Sigmoid colon (tissue), 6 donors: ENCODE measurements at regions not wholly inside any gene's neighbourhood (a gene's known extent, or its start where the extent isn't known, plus 50 kb on each side); places are given as distances from the start of the nearest gene placed in this dataset.

Experiments
- DNase-seq: peaks from one replicate; pipeline ENCODE4 v3.0.0-alpha.2; 2019
- H3K27ac ChIP-seq, 4 donors: fragments of 200-600 bp; sonication (generic); one replicate each; pipeline ENCODE4 v1.5.1; 2016 to 2019; ENCODE audit warnings: mild to moderate bottlenecking in 1 of 4
- H3K27me3 ChIP-seq, 3 donors: fragments of 200-600 bp; sonication (generic); one replicate each; pipeline ENCODE4 v1.5.1; 2019; ENCODE audit warnings: mild to moderate bottlenecking in 1 of 3
- H3K36me3 ChIP-seq, 4 donors: fragments of 200-600 bp; sonication (generic); one replicate each; pipeline ENCODE4 v1.5.1; 2016 to 2019
- H3K4me1 ChIP-seq, 4 donors: fragments of 200-600 bp; sonication (generic); one replicate each; pipeline ENCODE4 v1.5.1; 2017 to 2019
- H3K4me3 ChIP-seq, 4 donors: fragments of 200-600 bp; sonication (generic); one replicate each; pipeline ENCODE4 v1.5.1; 2017 to 2019; ENCODE audit warnings: mild to moderate bottlenecking in 2 of 4, moderate library complexity in 1 of 4
- H3K9me3 ChIP-seq, 4 donors: fragments of 200-600 bp in 3 of 4; sonication (generic) in 3 of 4; one replicate each; pipeline versions ENCODE4 v1.5.1 to v1.6.1; 2013 to 2019
- CTCF ChIP-seq, 4 experiments: fragments of 450-650 bp in 3 of 4; fragments of 200-600 bp in 1 of 4; IDR thresholded peaks; one replicate each; pipeline ENCODE4 v1.5.1; 2016 to 2019; ENCODE audit warnings: antibody characterized with exemption in 4 of 4, mild to moderate bottlenecking in 3 of 4, moderate library complexity in 2 of 4
- EP300 ChIP-seq, 4 donors: sonication (generic); formaldehyde crosslinking; IDR thresholded peaks; one replicate each; pipeline ENCODE4 v1.6.1; 2017; ENCODE audit warnings: antibody characterized with exemption in 4 of 4
- POLR2A ChIP-seq, 2 donors: fragments of 450-650 bp; IDR thresholded peaks; one replicate each; pipeline ENCODE4 v1.6.1; 2016; ENCODE audit warnings: antibody characterized with exemption in 2 of 2, mild to moderate bottlenecking in 2 of 2, moderate library complexity in 2 of 2
- POLR2AphosphoS5 ChIP-seq, 4 donors: sonication (generic); formaldehyde crosslinking; IDR thresholded peaks; one replicate each; pipeline ENCODE4 v1.6.1; 2017; ENCODE audit warnings: antibody characterized with exemption in 4 of 4
- WGBS, 2 donors: extraction: QIAGEN DNeasy Blood & Tissue Kit; methylation state at CpG; one replicate each; pipeline ENCODE4 v1.1.7; 2013; 5-methylcytosine and 5-hydroxymethylcytosine counted together
- intact Hi-C: fragments of 100-400 bp; cut with DNase I; formaldehyde crosslinking; loops from one replicate; pipeline ENCODE4 v1.15.1; 2023
- donor health status: healthy with polysubstance abuse.
- donor health status: healthy.

- WGBS, 2 donors, result 70 to 85% methylated on average over 6 of the region's 6 CpGs
- TF ChIP-seq EP300 (IDR thresholded peaks at IDR 0.05) (no peak), POLR2A (IDR thresholded peaks at IDR 0.05) (no peak), CTCF (IDR thresholded peaks at IDR 0.05) (no peak), POLR2AphosphoS5 (IDR thresholded peaks at IDR 0.05) (no peak)
Observed at GRCh38 chr1:195071461-195071860, 1536.8 kb downstream of the KCNT2 start.

GRCh38 chr1:195065437-195065836 is 1542.8 kb downstream of the KCNT2 start:
- Histone ChIP-seq H3K4me3 (no peak overlapping the region), H3K4me1 (no peaks in the 10 kb centered on the region), H3K27ac (no peak overlapping the region), H3K9me3 (no peaks in the 10 kb centered on the region), H3K36me3 (no peaks in the 10 kb centered on the region), H3K27me3 (no peaks in the 10 kb centered on the region)
- intact Hi-C loops, result no loop called here
- DNase-seq, result no peak
- 90 to 94% methylated on average over 5 of the region's 5 CpGs for WGBS, 2 donors
- TF ChIP-seq CTCF (IDR thresholded peaks at IDR 0.05) (no peak), EP300 (IDR thresholded peaks at IDR 0.05) (no peak), POLR2A (IDR thresholded peaks at IDR 0.05) (no peak), POLR2AphosphoS5 (IDR thresholded peaks at IDR 0.05) (no peak)

More at GRCh38 chr1:195071461-195071860, 1536.8 kb downstream of the KCNT2 start:
- DNase-seq, result no peak
- no peaks in the 10 kb centered on the region for H3K27me3 ChIP-seq
- H3K27ac ChIP-seq, result no peak overlapping the region
- H3K36me3 ChIP-seq, result no peaks in the 10 kb centered on the region
- no peaks in the 10 kb centered on the region for H3K9me3 ChIP-seq
- H3K4me1 ChIP-seq, result no peaks in the 10 kb centered on the region
- no peak overlapping the region for H3K4me3 ChIP-seq
- intact Hi-C loops, result no loop called here

GRCh38 chr1:195064358-195064757 is 1543.9 kb downstream of the KCNT2 start:
- no peaks in the 10 kb centered on the region for H3K9me3 ChIP-seq
- no peaks in the 10 kb centered on the region for H3K27me3 ChIP-seq
- H3K36me3 ChIP-seq, result no peaks in the 10 kb centered on the region
- H3K4me1 ChIP-seq, result no peaks in the 10 kb centered on the region
- intact Hi-C loops, result no loop called here
- WGBS, 2 donors, result 96% methylated on average over 1 of the region's 1 CpG
- H3K4me3 ChIP-seq, result no peak overlapping the region
- no peak for DNase-seq
- no peak overlapping the region for H3K27ac ChIP-seq
- TF ChIP-seq POLR2AphosphoS5 (IDR thresholded peaks at IDR 0.05) (no peak), EP300 (IDR thresholded peaks at IDR 0.05) (no peak), POLR2A (IDR thresholded peaks at IDR 0.05) (no peak), CTCF (IDR thresholded peaks at IDR 0.05) (no peak)

- no peaks in the 10 kb centered on the region for H3K4me1 ChIP-seq
- no peak overlapping the region for H3K4me3 ChIP-seq
- intact Hi-C loops, result no loop called here
- H3K27me3 ChIP-seq, result no peaks in the 10 kb centered on the region
- 94 to 97% methylated on average over 27 of the region's 27 CpGs for WGBS, 2 donors
- no peaks in the 10 kb centered on the region for H3K36me3 ChIP-seq
- no peak for TF ChIP-seq EP300 (IDR thresholded peaks at IDR 0.05)
- no peak for TF ChIP-seq POLR2A (IDR thresholded peaks at IDR 0.05)
- no peak for TF ChIP-seq CTCF (IDR thresholded peaks at IDR 0.05)
- no peak for TF ChIP-seq POLR2AphosphoS5 (IDR thresholded peaks at IDR 0.05)
- no peak overlapping the region for H3K27ac ChIP-seq
- no peak for DNase-seq
- H3K9me3 ChIP-seq, result no peaks in the 10 kb centered on the region
Observed at GRCh38 chr1:195054217-195054687, 1554.0 kb downstream of the KCNT2 start.

GRCh38 chr1:195053478-195053877 is 1554.8 kb downstream of the KCNT2 start:
- no peaks in the 10 kb centered on the region for H3K36me3 ChIP-seq
- no peaks in the 10 kb centered on the region for H3K9me3 ChIP-seq
- no peak overlapping the region for H3K4me3 ChIP-seq
- H3K27me3 ChIP-seq, result no peaks in the 10 kb centered on the region
- TF ChIP-seq POLR2A (IDR thresholded peaks at IDR 0.05), result no peak
- TF ChIP-seq POLR2AphosphoS5 (IDR thresholded peaks at IDR 0.05), result no peak
- no peak for TF ChIP-seq CTCF (IDR thresholded peaks at IDR 0.05)
- no peak for TF ChIP-seq EP300 (IDR thresholded peaks at IDR 0.05)
- no peak for DNase-seq
- WGBS, 2 donors, result 58 to 61% methylated on average over 2 of the region's 2 CpGs
- no peaks in the 10 kb centered on the region for H3K4me1 ChIP-seq
- intact Hi-C loops, result no loop called here
- no peak overlapping the region for H3K27ac ChIP-seq
